MM.1S (cell line): ENCODE measurements at regions not wholly inside any gene's neighbourhood (a gene's known extent, or its start where the extent isn't known, plus 50 kb on each side); places are given as distances from the start of the nearest gene placed in this dataset.

Experiments
- DNase-seq: peaks from one replicate; pipeline ENCODE4 v3.0.0-alpha.2; 2015
- H2AFZ ChIP-seq: fragments of 300-600 bp; sonication (generic); 2 replicates; pipeline ENCODE4 v1.6.0; 2016; ENCODE audit warnings: antibody characterized with exemption, low read length
- H3F3A ChIP-seq: fragments of 300-600 bp; sonication (generic); 2 replicates; pipeline ENCODE4 v1.6.1; 2016; ENCODE audit warnings: mild to moderate bottlenecking, antibody characterized with exemption, low read length, moderate library complexity, mixed read lengths; ENCODE audit not compliant: insufficient read depth
- H3K27ac ChIP-seq: fragments of 300-600 bp; sonication (generic); 2 replicates; pipeline ENCODE4 v1.5.1; 2016; ENCODE audit warnings: mild to moderate bottlenecking, low read length
- H3K27me3 ChIP-seq: fragments of 300-600 bp; sonication (generic); replicated peaks from 2 replicates; pipeline ENCODE4 v1.6.0; 2016; ENCODE audit warnings: low read length; ENCODE audit not compliant: insufficient read depth
- H3K36me3 ChIP-seq: fragments of 300-600 bp; sonication (generic); replicated peaks from 2 replicates; pipeline ENCODE4 v1.6.1; 2016; ENCODE audit warnings: mild to moderate bottlenecking, low read length, mixed read lengths; ENCODE audit not compliant: insufficient read depth
- H3K4me1 ChIP-seq: fragments of 300-600 bp; sonication (generic); 2 replicates; pipeline ENCODE4 v1.6.1; 2016; ENCODE audit warnings: low read length, mixed read lengths
- H3K4me2 ChIP-seq: fragments of 300-600 bp; sonication (generic); 2 replicates; pipeline ENCODE4 v1.6.0; 2016; ENCODE audit warnings: low read depth, low read length
- H3K4me3 ChIP-seq: fragments of 300-600 bp; sonication (generic); 2 replicates; pipeline ENCODE4 v1.5.1; 2016; ENCODE audit warnings: low read length, mixed read lengths
- H3K79me2 ChIP-seq: fragments of 300-600 bp; sonication (generic); 2 replicates; pipeline ENCODE4 v1.6.1; 2016; ENCODE audit warnings: mixed run types, low read length, mixed read lengths
- H3K9ac ChIP-seq: fragments of 300-600 bp; sonication (generic); 2 replicates; pipeline ENCODE4 v1.6.1; 2016; ENCODE audit warnings: low read length, mixed read lengths
- H3K9me2 ChIP-seq: fragments of 300-600 bp; sonication (generic); replicated peaks from 2 replicates; pipeline ENCODE4 v1.6.1; 2016; ENCODE audit warnings: mild to moderate bottlenecking, low read length, mixed read lengths; ENCODE audit not compliant: insufficient read depth
- H3K9me3 ChIP-seq: fragments of 300-600 bp; sonication (generic); replicated peaks from 2 replicates; pipeline ENCODE4 v1.6.1; 2016; ENCODE audit warnings: mild to moderate bottlenecking, low read length, mixed read lengths; ENCODE audit not compliant: insufficient read depth
- H4K20me1 ChIP-seq: fragments of 300-600 bp; sonication (generic); 2 replicates; pipeline ENCODE4 v1.6.1; 2016; ENCODE audit warnings: mild to moderate bottlenecking, low read length, moderate library complexity, mixed read lengths; ENCODE audit not compliant: insufficient read depth
- EZH2 ChIP-seq: fragments of 300-600 bp; sonication (generic); optimal IDR thresholded peaks from 2 replicates; pipeline ENCODE3; 2017; ENCODE audit warnings: low read depth, mild to moderate bottlenecking, antibody characterized with exemption, low read length, mixed read lengths
- EZH2phosphoT487 ChIP-seq: fragments of 300-600 bp; sonication (generic); IDR thresholded peaks from 2 replicates; pipeline ENCODE4 v1.6.1; 2018; ENCODE audit warnings: antibody characterized with exemption, low read length
- TF ChIP-seq, protein P1 (sequence below): fragments of 300-600 bp; sonication (generic); IDR thresholded peaks from 2 replicates; pipeline ENCODE4 v1.5.1; 2016; ENCODE audit warnings: antibody characterized with exemption, low read length, mixed read lengths

DNA sequence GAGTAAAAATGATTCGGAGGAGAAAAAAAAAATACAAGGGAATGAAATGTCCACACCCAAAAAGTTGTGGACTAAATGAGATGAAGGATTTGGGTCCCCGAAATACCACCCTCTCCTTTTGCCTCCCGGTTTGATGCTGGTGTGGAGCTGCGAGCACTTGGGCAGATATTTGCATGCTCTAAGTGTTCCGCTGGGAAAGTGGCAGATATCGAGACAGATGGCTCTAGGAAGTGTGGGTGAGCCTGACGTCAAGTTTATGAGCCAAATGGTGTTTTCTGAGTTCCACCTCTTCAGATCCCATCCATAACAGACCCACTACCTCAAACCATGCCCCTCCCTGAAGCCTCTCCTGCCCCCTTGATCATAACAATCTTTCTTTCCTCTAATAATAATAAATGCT lies 228.6 kb downstream of the QDPR start:
- TF ChIP-seq, protein P1, sequence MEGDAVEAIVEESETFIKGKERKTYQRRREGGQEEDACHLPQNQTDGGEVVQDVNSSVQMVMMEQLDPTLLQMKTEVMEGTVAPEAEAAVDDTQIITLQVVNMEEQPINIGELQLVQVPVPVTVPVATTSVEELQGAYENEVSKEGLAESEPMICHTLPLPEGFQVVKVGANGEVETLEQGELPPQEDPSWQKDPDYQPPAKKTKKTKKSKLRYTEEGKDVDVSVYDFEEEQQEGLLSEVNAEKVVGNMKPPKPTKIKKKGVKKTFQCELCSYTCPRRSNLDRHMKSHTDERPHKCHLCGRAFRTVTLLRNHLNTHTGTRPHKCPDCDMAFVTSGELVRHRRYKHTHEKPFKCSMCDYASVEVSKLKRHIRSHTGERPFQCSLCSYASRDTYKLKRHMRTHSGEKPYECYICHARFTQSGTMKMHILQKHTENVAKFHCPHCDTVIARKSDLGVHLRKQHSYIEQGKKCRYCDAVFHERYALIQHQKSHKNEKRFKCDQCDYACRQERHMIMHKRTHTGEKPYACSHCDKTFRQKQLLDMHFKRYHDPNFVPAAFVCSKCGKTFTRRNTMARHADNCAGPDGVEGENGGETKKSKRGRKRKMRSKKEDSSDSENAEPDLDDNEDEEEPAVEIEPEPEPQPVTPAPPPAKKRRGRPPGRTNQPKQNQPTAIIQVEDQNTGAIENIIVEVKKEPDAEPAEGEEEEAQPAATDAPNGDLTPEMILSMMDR: no peak
- no peak for TF ChIP-seq EZH2
- no peak for TF ChIP-seq EZH2phosphoT487
- H3K9ac ChIP-seq: no peak overlapping the region
- 0 out of 2 replicates have a peak, but pooled peaks cover 3% of the 10 kb centered on the region for H3K4me1 ChIP-seq
- H3K9me3 ChIP-seq: no peaks in the 10 kb centered on the region
- H4K20me1 ChIP-seq: no peaks in the 10 kb centered on the region
- no peaks in the 10 kb centered on the region for H3K9me2 ChIP-seq
- H3K27ac ChIP-seq: no peak overlapping the region
- no peak overlapping the region for H2AFZ ChIP-seq
- no peaks in the 10 kb centered on the region for H3F3A ChIP-seq
- no peaks in the 10 kb centered on the region for H3K79me2 ChIP-seq
- H3K36me3 ChIP-seq: no peaks in the 10 kb centered on the region
- H3K27me3 ChIP-seq: no peaks in the 10 kb centered on the region
- H3K4me3 ChIP-seq: no peak overlapping the region
- no peak overlapping the region for H3K4me2 ChIP-seq
- DNase-seq: no peak

DNA sequence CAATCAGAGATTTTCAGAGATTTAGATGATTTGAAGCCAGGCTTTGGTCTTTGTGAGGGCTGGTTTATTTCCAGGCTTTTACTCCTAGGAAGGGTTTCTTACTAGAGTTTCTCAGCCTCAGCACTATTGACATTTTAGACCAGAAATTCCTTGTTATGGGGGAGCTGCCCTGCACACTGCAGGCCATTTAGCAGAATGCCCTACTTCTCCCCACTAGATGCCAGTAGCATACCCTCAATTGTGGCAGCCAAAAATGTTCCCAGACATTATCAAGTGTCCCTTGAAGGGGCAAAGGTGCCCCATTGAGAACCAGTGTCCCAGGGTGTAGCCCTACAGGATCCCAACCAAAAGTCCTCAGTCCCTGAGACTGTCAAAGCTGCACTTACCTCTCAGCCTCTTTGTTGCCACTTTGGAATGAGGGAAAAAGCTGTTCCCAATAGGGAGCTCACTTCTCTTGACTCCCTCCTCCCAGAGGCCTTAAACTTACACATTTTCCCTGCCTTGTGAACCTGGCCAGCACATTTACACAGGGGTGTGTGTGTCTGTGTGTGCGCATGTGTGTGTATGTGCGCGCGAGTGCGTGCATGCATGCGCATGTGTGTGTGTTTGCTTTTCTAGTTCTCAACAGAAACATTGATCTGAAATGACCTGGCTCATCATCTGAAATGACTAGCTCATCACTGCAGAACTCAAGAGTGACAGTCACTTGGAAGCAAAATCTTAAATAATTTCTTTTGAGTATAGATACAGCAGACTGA lies 231.4 kb downstream of the QDPR start:
- Histone ChIP-seq H3K79me2 (no peaks in the 10 kb centered on the region), H4K20me1 (no peaks in the 10 kb centered on the region), H2AFZ (no peak overlapping the region), H3K27ac (no peak overlapping the region), H3K27me3 (no peaks in the 10 kb centered on the region), H3K36me3 (no peaks in the 10 kb centered on the region), H3K4me1 (0 out of 2 replicates have a peak, but pooled peaks cover 3% of the 10 kb centered on the region), H3K9ac (no peak overlapping the region), H3K4me3 (no peak overlapping the region), H3K9me2 (no peaks in the 10 kb centered on the region), H3K4me2 (no peak overlapping the region), H3F3A (no peaks in the 10 kb centered on the region), H3K9me3 (no peaks in the 10 kb centered on the region)
- DNase-seq: no peak
- TF ChIP-seq EZH2phosphoT487: no peak
- no peak for TF ChIP-seq EZH2
- TF ChIP-seq, protein P1: no peak

DNA sequence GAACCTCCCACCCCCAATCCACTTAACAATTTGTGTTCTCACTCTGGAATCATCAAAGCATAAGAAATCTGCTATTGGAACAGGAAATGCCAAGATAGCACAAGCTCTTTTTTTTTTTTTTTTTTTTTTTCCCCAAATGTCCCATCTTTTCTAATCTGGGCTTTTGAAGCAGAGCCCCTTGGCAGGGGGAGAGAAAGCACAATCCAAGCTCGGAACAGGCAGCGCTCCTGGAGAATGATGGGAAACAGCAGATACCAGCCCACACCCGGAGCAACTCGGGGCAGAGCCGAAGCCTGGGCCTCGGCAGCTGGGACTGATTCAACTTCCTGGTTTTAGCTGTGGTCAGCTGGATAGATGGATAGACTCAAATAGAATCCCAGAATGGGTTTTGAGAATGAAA lies 235.1 kb downstream of the QDPR start:
- H3K4me1 ChIP-seq: no peaks in the 10 kb centered on the region
- no peak overlapping the region for H3K4me2 ChIP-seq
- no peaks in the 10 kb centered on the region for H3K79me2 ChIP-seq
- no peak overlapping the region for H2AFZ ChIP-seq
- H3K9me2 ChIP-seq: no peaks in the 10 kb centered on the region
- H3K27me3 ChIP-seq: no peaks in the 10 kb centered on the region
- no peaks in the 10 kb centered on the region for H4K20me1 ChIP-seq
- H3K27ac ChIP-seq: no peak overlapping the region
- no peaks in the 10 kb centered on the region for H3K9me3 ChIP-seq
- DNase-seq: no peak
- TF ChIP-seq EZH2: no peak
- TF ChIP-seq, protein P1: no peak
- TF ChIP-seq EZH2phosphoT487: no peak
- H3F3A ChIP-seq: no peaks in the 10 kb centered on the region
- H3K36me3 ChIP-seq: no peaks in the 10 kb centered on the region
- H3K9ac ChIP-seq: no peak overlapping the region
- no peak overlapping the region for H3K4me3 ChIP-seq
